NT2/D1 (cell line): ENCODE measurements at regions not wholly inside any gene's neighbourhood (a gene's known extent, or its start where the extent isn't known, plus 50 kb on each side); places are given as distances from the start of the nearest gene placed in this dataset.

Experiments used
- YY1 ChIP-seq: IDR thresholded peaks from 2 replicates; pipeline ENCODE4 v1.6.1; 2011; ENCODE audit not compliant: insufficient read length, insufficient read depth
- ZNF274 ChIP-seq: IDR thresholded peaks from 2 replicates; pipeline ENCODE4 v1.6.1; 2011; ENCODE audit warnings: mild to moderate bottlenecking, low read depth, low read length

DNA sequence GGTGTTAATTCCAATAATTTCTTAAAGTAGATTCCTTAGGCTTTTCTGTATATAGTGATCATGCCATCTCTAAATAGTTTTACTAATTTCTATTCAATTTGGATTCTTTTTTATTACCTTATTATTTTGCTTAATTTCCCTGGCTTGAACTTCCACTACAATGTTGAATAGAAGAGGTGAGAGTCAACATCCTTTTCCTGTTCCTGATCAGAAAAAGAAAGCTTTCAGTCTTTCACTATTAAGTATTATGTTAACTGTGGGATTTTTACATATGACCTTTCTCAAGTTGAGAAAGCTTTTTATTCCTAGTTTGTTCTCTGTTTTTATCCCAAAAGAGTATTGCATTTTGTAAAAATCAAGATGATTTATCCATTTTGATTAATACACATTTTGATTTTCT, 574.5 kb upstream of the TLE4 start:
- no peak for TF ChIP-seq YY1
- no peak for TF ChIP-seq ZNF274
